H1 (cell line): ENCODE measurements at regions not wholly inside any gene's neighbourhood (a gene's known extent, or its start where the extent isn't known, plus 50 kb on each side); places are given as distances from the start of the nearest gene placed in this dataset.

Source experiments
- CTCF ChIA-PET: fragments of 300-600 bp; sonication (Branson Sonifier 250); formaldehyde crosslinking; loops from one replicate; lab custom pipeline; 2021; ENCODE audit not compliant: partially characterized antibody; lab: Charles Lee
- POLR2A ChIA-PET: fragments of 300-600 bp; sonication (Branson Sonifier 250); formaldehyde crosslinking; loops from one replicate; lab custom pipeline; 2021; ENCODE audit warnings: inconsistent platforms; ENCODE audit not compliant: partially characterized antibody; lab: Charles Lee
- DNase-seq, 2 experiments: peaks; one replicate each; pipeline versions ENCODE4 v3.0.0 to v3.0.0-alpha.2; 2010 to 2022; ENCODE audit warnings: low spot score in 2 of 2, low read depth in 1 of 2, mixed read lengths in 1 of 2
- FAIRE-seq: peaks from 2 replicates; lab custom pipeline; 2011; peaks lifted over from hg19 to GRCh38; lab: Jason Lieb, UNC
- H2AFZ ChIP-seq: 2 replicates; pipeline ENCODE4 v1.8.1; 2012; ENCODE audit warnings: low read length, inconsistent platforms
- H2AK5ac ChIP-seq: 2 replicates; pipeline ENCODE4 v1.6.1; 2013; ENCODE audit warnings: low read depth, low read length
- H2BK120ac ChIP-seq: replicated peaks from 2 replicates; pipeline ENCODE3; 2013; ENCODE audit warnings: low read depth, low read length, inconsistent platforms
- H2BK12ac ChIP-seq: 2 replicates; pipeline ENCODE4 v1.6.1; 2013; ENCODE audit warnings: low read depth, low read length
- H2BK15ac ChIP-seq: 2 replicates; pipeline ENCODE4 v1.6.1; 2013; ENCODE audit warnings: low read length
- H2BK20ac ChIP-seq: 2 replicates; pipeline ENCODE4 v1.6.1; 2013; ENCODE audit warnings: low read length
- H2BK5ac ChIP-seq: 2 replicates; pipeline ENCODE4 v1.6.1; 2013; ENCODE audit warnings: low read depth, low read length
- H3K14ac ChIP-seq: 2 replicates; pipeline ENCODE4 v1.6.1; 2013; ENCODE audit warnings: inconsistent platforms; ENCODE audit not compliant: insufficient read length
- H3K18ac ChIP-seq: 2 replicates; pipeline ENCODE4 v1.6.1; 2013; ENCODE audit warnings: low read length; ENCODE audit errors: extremely low read depth
- H3K23ac ChIP-seq: 2 replicates; pipeline ENCODE4 v1.6.1; 2013; ENCODE audit warnings: inconsistent platforms; ENCODE audit not compliant: insufficient read length
- H3K23me2 ChIP-seq: 2 replicates; pipeline ENCODE4 v1.6.1; 2013; ENCODE audit warnings: low read depth, low read length
- H3K27ac ChIP-seq: 2 replicates; pipeline ENCODE4 v1.6.1; 2011; ENCODE audit warnings: low read depth, low read length, inconsistent platforms
- H3K27me3 ChIP-seq, 4 experiments: replicated peaks in 1 of 4; 1 replicate in 1 of 4; 2 replicates in 3 of 4; pipeline versions ENCODE4 v1.6.1 to v1.8.1; 2011 to 2013; ENCODE audit warnings: low read length in 3 of 4, mild to moderate bottlenecking in 3 of 4, inconsistent platforms in 2 of 4, mixed read lengths in 2 of 4, moderate library complexity in 1 of 4; ENCODE audit not compliant: control insufficient read depth in 3 of 4, insufficient read depth in 3 of 4; ENCODE audit errors: extremely low read depth in 1 of 4
- H3K36me3 ChIP-seq, 4 experiments: 2 replicates each; pipeline versions ENCODE4 v1.6.1 to v1.8.1; 2011 to 2013; ENCODE audit warnings: mild to moderate bottlenecking in 4 of 4, low read length in 3 of 4, moderate library complexity in 2 of 4, control low read depth in 1 of 4, inconsistent platforms in 1 of 4; ENCODE audit not compliant: insufficient read depth in 4 of 4, control insufficient read depth in 2 of 4
- H3K4ac ChIP-seq: replicated peaks from 2 replicates; pipeline ENCODE3; 2013; ENCODE audit warnings: low read length, low read depth, mixed read lengths, inconsistent platforms; ENCODE audit not compliant: insufficient read length
- H3K4me1 ChIP-seq, 4 experiments: replicated peaks in 1 of 4; 1 replicate in 1 of 4; 2 replicates in 3 of 4; pipeline versions ENCODE4 v1.6.1 to v1.8.1; 2011 to 2013; ENCODE audit warnings: low read length in 3 of 4, inconsistent platforms in 2 of 4, mixed read lengths in 1 of 4; ENCODE audit not compliant: insufficient read depth in 4 of 4, control insufficient read depth in 3 of 4
- H3K4me2 ChIP-seq, 2 experiments: 2 replicates each; pipeline versions ENCODE4 v1.6.1 to v1.8.1; 2011 to 2013; ENCODE audit warnings: low read depth in 2 of 2, low read length in 2 of 2, control low read depth in 1 of 2, inconsistent platforms in 1 of 2, mild to moderate bottlenecking in 1 of 2; ENCODE audit not compliant: insufficient read depth in 1 of 2
- H3K4me3 ChIP-seq, 4 experiments: fragments of 200-600, 300-600 bp in 1 of 4; sonication (generic), shearing (Covaris generic), sonication (Bioruptor Twin) in 1 of 4; 2 replicates each; pipeline versions ENCODE4 v1.5.1 to v1.8.1; 2011 to 2016; ENCODE audit warnings: low read length in 4 of 4, low read depth in 3 of 4, control low read depth in 2 of 4, inconsistent platforms in 2 of 4, mild to moderate bottlenecking in 2 of 4, mixed read lengths in 1 of 4, moderate library complexity in 1 of 4; ENCODE audit not compliant: insufficient read depth in 2 of 4; ENCODE audit errors: extremely low read depth in 1 of 4
- H3K56ac ChIP-seq: replicated peaks from 2 replicates; pipeline ENCODE3; 2013; ENCODE audit warnings: low read depth, mild to moderate bottlenecking, mixed read lengths, low read length, inconsistent platforms; ENCODE audit not compliant: insufficient read length
- H3K79me1 ChIP-seq: 2 replicates; pipeline ENCODE4 v1.6.1; 2013; ENCODE audit warnings: low read depth, low read length, control low read depth
- H3K79me2 ChIP-seq, 2 experiments: 2 replicates each; pipeline versions ENCODE4 v1.6.1 to v1.8.1; 2012 to 2013; ENCODE audit warnings: low read length in 2 of 2, mild to moderate bottlenecking in 2 of 2, inconsistent platforms in 1 of 2; ENCODE audit not compliant: insufficient read depth in 2 of 2, control insufficient read depth in 1 of 2
- H3K9ac ChIP-seq, 4 experiments: replicated peaks in 1 of 4; 1 replicate in 1 of 4; 2 replicates in 3 of 4; pipeline versions ENCODE4 v1.6.1 to v1.8.1; 2011 to 2013; ENCODE audit warnings: low read depth in 3 of 4, low read length in 3 of 4, control low read depth in 2 of 4, mild to moderate bottlenecking in 2 of 4, moderate library complexity in 2 of 4, inconsistent platforms in 1 of 4; ENCODE audit errors: extremely low read depth in 1 of 4
- H3K9me3 ChIP-seq, 2 experiments: 2 replicates each; pipeline versions ENCODE4 v1.6.1 to v1.8.1; 2012 to 2013; ENCODE audit warnings: mild to moderate bottlenecking in 2 of 2, moderate library complexity in 2 of 2, control low read depth in 1 of 2, inconsistent platforms in 1 of 2, low read depth in 1 of 2, low read length in 1 of 2, mixed read lengths in 1 of 2; ENCODE audit not compliant: insufficient read depth in 2 of 2
- H4K20me1 ChIP-seq, 2 experiments: replicated peaks in 1 of 2; 2 replicates each; pipeline versions ENCODE3 to v1.8.1; 2011 to 2013; ENCODE audit warnings: inconsistent platforms in 2 of 2, low read length in 2 of 2, mild to moderate bottlenecking in 1 of 2; ENCODE audit not compliant: insufficient read depth in 2 of 2, control insufficient read depth in 1 of 2
- H4K5ac ChIP-seq: 2 replicates; pipeline ENCODE4 v1.6.1; 2013; ENCODE audit warnings: low read length, low read depth, mixed read lengths, inconsistent platforms; ENCODE audit not compliant: insufficient read length
- H4K8ac ChIP-seq: 2 replicates; pipeline ENCODE4 v1.8.0; 2013; ENCODE audit warnings: mild to moderate bottlenecking, moderate library complexity, low read length, inconsistent platforms; ENCODE audit not compliant: insufficient read depth; ENCODE audit errors: extremely low read depth
- H4K91ac ChIP-seq: replicated peaks from 2 replicates; pipeline ENCODE3; 2013; ENCODE audit warnings: low read length, mixed read lengths, inconsistent platforms; ENCODE audit not compliant: insufficient read length
- ASH2L ChIP-seq: fragments of 200-600, 300-600 bp; sonication (generic); IDR thresholded peaks from one replicate; pipeline ENCODE4 v1.7.1; 2017; ENCODE audit warnings: low read length
- BCL11A ChIP-seq, 2 experiments: IDR thresholded peaks; one replicate each; pipeline ENCODE4 v1.6.1; 2011; ENCODE audit warnings: low read depth in 2 of 2, low read length in 2 of 2, mild to moderate bottlenecking in 2 of 2
- BRCA1 ChIP-seq: IDR thresholded peaks from 2 replicates; pipeline ENCODE4 v1.6.1; 2012; ENCODE audit warnings: low read depth, low read length, improper control_type of control experiment
- CEBPB ChIP-seq: IDR thresholded peaks from 2 replicates; pipeline ENCODE4 v1.6.1; 2012; ENCODE audit warnings: low read depth, low read length
- CREB1 ChIP-seq: IDR thresholded peaks from 2 replicates; pipeline ENCODE4 v1.6.1; 2012; ENCODE audit warnings: inconsistent platforms
- EGR1 ChIP-seq: IDR thresholded peaks from 2 replicates; pipeline ENCODE4 v1.6.1; 2011; ENCODE audit warnings: low read depth, low read length, borderline replicate concordance
- KDM1A ChIP-seq: fragments of 200-600, 300-600 bp; sonication (generic); IDR thresholded peaks from 2 replicates; pipeline ENCODE4 v1.7.1; 2016; ENCODE audit warnings: mild to moderate bottlenecking, low read length, borderline replicate concordance
- KDM4A ChIP-seq: IDR thresholded peaks from one replicate; pipeline ENCODE4 v1.7.1; 2012; ENCODE audit warnings: low read depth, mild to moderate bottlenecking, moderate library complexity, low read length, inconsistent platforms; ENCODE audit not compliant: severe bottlenecking
- POLR2AphosphoS5 ChIP-seq: IDR thresholded peaks from 2 replicates; pipeline ENCODE4 v1.6.1; 2011; ENCODE audit warnings: low read depth, low read length
- SAP30 ChIP-seq: fragments of 300-600 bp; sonication (generic); IDR thresholded peaks from 2 replicates; pipeline ENCODE4 v1.7.1; 2012; ENCODE audit warnings: low read length, moderate library complexity, mild to moderate bottlenecking, inconsistent platforms; ENCODE audit not compliant: insufficient read depth, insufficient replicate concordance
- TBP ChIP-seq: IDR thresholded peaks from 2 replicates; pipeline ENCODE4 v1.6.1; 2011; ENCODE audit warnings: low read depth, low read length, improper control_type of control experiment
- ZNF274 ChIP-seq: IDR thresholded peaks from 2 replicates; pipeline ENCODE4 v1.7.0; 2012; ENCODE audit warnings: low read length, borderline replicate concordance; ENCODE audit errors: extremely low read depth
- WGBS, 2 experiments: shearing (Covaris generic) in 1 of 2; methylation state at CpG; one replicate each; pipeline versions ENCODE4 v1.1.6 to v1.1.7; 2013 to 2015; ENCODE audit warnings: low lambda C conversion rate in 2 of 2, mixed read lengths in 2 of 2, inconsistent platforms in 1 of 2, low coverage in 1 of 2, missing lambda C conversion rate in 1 of 2; ENCODE audit not compliant: insufficient replicate concordance in 2 of 2, insufficient coverage in 1 of 2, insufficient read length in 1 of 2; ENCODE audit errors: extremely low coverage in 1 of 2, missing lambda C conversion rate in 1 of 2; 5-methylcytosine and 5-hydroxymethylcytosine counted together
- TF ChIP-seq, protein P1 (sequence below): IDR thresholded peaks from 2 replicates; pipeline ENCODE4 v1.6.1; 2011; ENCODE audit warnings: low read length, improper control_type of control experiment
- TF ChIP-seq, protein P2 (sequence below): IDR thresholded peaks from 2 replicates; pipeline ENCODE4 v1.6.1; 2011; ENCODE audit warnings: low read depth, mild to moderate bottlenecking, low read length; ENCODE audit not compliant: insufficient read depth

DNA sequence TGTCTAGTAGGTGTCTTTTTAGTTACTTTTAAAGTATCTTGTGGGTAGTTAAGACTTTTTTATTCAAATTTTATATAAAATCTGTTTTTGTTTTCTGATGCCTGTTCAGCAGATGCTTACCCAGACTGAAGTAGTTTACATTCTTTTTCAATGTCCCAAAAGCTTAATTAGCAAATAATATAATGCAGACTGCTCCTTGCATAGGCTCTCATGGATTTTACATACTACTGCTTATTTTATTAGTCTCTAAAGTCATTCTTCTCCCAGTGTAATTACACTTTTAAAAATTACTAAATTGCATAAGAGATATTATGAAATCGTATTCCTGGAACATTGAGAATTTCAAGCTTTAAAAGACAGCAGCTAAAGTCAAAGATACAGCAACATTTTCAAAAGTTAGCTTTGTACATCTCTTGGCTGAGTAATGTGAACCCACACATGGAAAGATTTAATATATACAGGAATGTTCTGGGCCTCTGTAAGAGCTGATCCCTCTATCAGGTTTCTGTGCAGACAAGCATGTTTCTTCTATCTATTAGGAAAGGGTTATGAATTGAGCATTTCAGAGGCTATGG is 148.4 kb upstream of the SPRY1 start:
- H3K4me3 ChIP-seq: no peak overlapping the region
- H3K27me3 ChIP-seq: no peaks in the 10 kb centered on the region
- no peak overlapping the region for H2BK5ac ChIP-seq
- H3K36me3 ChIP-seq: no peaks in the 10 kb centered on the region
- no peak overlapping the region for H2BK20ac ChIP-seq
- H2AFZ ChIP-seq: no peak overlapping the region
- no peak overlapping the region for H3K18ac ChIP-seq
- no peaks in the 10 kb centered on the region for H3K79me1 ChIP-seq
- H2BK15ac ChIP-seq: no peak overlapping the region
- no peak overlapping the region for H3K56ac ChIP-seq
- H4K91ac ChIP-seq: no peak overlapping the region
- no peaks in the 10 kb centered on the region for H3K79me2 ChIP-seq
- H3K4me2 ChIP-seq: no peak overlapping the region
- H2AK5ac ChIP-seq: no peak overlapping the region
- no peak overlapping the region for H3K23ac ChIP-seq
- no peaks in the 10 kb centered on the region for H3K9me3 ChIP-seq
- ChIA-PET POLR2A (no interaction called here), CTCF (interaction anchor here (0.8 to 2.0 kb wide), 2 partner anchors 121 to 298 kb away, joined by 4 read pairs; no protein-coding TSS in a partner anchor)
- H4K8ac ChIP-seq: no peak overlapping the region
- H3K9ac ChIP-seq: no peak overlapping the region
- H2BK12ac ChIP-seq: no peak overlapping the region
- DNase-seq (no peak), FAIRE-seq (no peak)
- no peaks in the 10 kb centered on the region for H4K20me1 ChIP-seq
- WGBS, 2 experiments: 81% methylated on average over 1 of the region's 1 CpG; no CpG with 5 or more reads in 1 of the 2 experiments
- no peaks in the 10 kb centered on the region for H3K23me2 ChIP-seq
- H3K4me1 ChIP-seq: no peaks in the 10 kb centered on the region
- no peak overlapping the region for H3K27ac ChIP-seq
- no peak overlapping the region for H4K5ac ChIP-seq
- H2BK120ac ChIP-seq: no peak overlapping the region
- H3K14ac ChIP-seq: no peak overlapping the region
- no peak overlapping the region for H3K4ac ChIP-seq
- TF ChIP-seq CEBPB: no peak
- TF ChIP-seq ASH2L: no peak
- TF ChIP-seq POLR2AphosphoS5: no peak
- TF ChIP-seq EGR1: no peak
- TF ChIP-seq SAP30: no peak
- TF ChIP-seq CREB1: no peak
- no peak for TF ChIP-seq TBP
- no peak for TF ChIP-seq ZNF274
- TF ChIP-seq BRCA1: no peak
- TF ChIP-seq, protein P1, sequence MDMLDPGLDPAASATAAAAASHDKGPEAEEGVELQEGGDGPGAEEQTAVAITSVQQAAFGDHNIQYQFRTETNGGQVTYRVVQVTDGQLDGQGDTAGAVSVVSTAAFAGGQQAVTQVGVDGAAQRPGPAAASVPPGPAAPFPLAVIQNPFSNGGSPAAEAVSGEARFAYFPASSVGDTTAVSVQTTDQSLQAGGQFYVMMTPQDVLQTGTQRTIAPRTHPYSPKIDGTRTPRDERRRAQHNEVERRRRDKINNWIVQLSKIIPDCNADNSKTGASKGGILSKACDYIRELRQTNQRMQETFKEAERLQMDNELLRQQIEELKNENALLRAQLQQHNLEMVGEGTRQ: no peak
- no peak for TF ChIP-seq KDM4A
- TF ChIP-seq, protein P2, sequence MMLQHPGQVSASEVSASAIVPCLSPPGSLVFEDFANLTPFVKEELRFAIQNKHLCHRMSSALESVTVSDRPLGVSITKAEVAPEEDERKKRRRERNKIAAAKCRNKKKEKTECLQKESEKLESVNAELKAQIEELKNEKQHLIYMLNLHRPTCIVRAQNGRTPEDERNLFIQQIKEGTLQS: no peak
- no peak for TF ChIP-seq KDM1A
- TF ChIP-seq BCL11A (IDR thresholded peaks at IDR 0.05; ENCODE audit: low read depth in 2 of 2, low read length in 2 of 2): no peak
